Transverse colon (tissue), 4 donors: ENCODE measurements at regions not wholly inside any gene's neighbourhood (a gene's known extent, or its start where the extent isn't known, plus 50 kb on each side); places are given as distances from the start of the nearest gene placed in this dataset.

Experiments
- DNase-seq: peaks from one replicate; pipeline ENCODE4 v3.0.0-alpha.2; 2019
- H3K27ac ChIP-seq, 4 donors: fragments of 200-600 bp; sonication (generic); 2 replicates each; pipeline ENCODE4 v1.5.1; 2016 to 2018; ENCODE audit warnings: inconsistent platforms in 4 of 4
- H3K27me3 ChIP-seq: fragments of 200-600 bp; sonication (generic); 2 replicates; pipeline ENCODE4 v1.5.1; 2017; ENCODE audit warnings: inconsistent platforms
- H3K36me3 ChIP-seq, 4 donors: fragments of 200-600 bp; sonication (generic); 2 replicates each; pipeline ENCODE4 v1.5.1; 2017 to 2019; ENCODE audit warnings: inconsistent platforms in 4 of 4
- H3K4me1 ChIP-seq, 4 donors: fragments of 200-600 bp; sonication (generic); 2 replicates each; pipeline ENCODE4 v1.5.1; 2017 to 2020; ENCODE audit warnings: inconsistent platforms in 4 of 4
- H3K4me3 ChIP-seq, 4 donors: fragments of 200-600 bp; sonication (generic); 1 replicate in 1 of 4; 2 replicates in 3 of 4; pipeline versions ENCODE4 v1.5.1 to v1.6.1; 2017 to 2019; ENCODE audit warnings: inconsistent platforms in 4 of 4
- H3K9me3 ChIP-seq, 2 donors: fragments of 200-600 bp; sonication (generic); 2 replicates each; pipeline ENCODE4 v1.5.1; 2017 to 2019; ENCODE audit warnings: inconsistent platforms in 2 of 2
- CTCF ChIP-seq, 5 experiments: fragments of 200-600 bp in 3 of 5; fragments of 450-650 bp in 2 of 5; sonication (generic) in 3 of 5; IDR thresholded peaks; 1 replicate in 2 of 5; 2 replicates in 3 of 5; pipeline ENCODE4 v1.5.1; 2016 to 2017; ENCODE audit warnings: antibody characterized with exemption in 5 of 5, inconsistent platforms in 3 of 5, mild to moderate bottlenecking in 2 of 5, moderate library complexity in 1 of 5
- EP300 ChIP-seq: sonication (generic); formaldehyde crosslinking; IDR thresholded peaks from one replicate; pipeline ENCODE4 v1.6.1; 2017; ENCODE audit warnings: antibody characterized with exemption, low read depth
- POLR2A ChIP-seq: fragments of 450-650 bp; IDR thresholded peaks from one replicate; pipeline ENCODE4 v1.6.1; 2016; ENCODE audit warnings: antibody characterized with exemption, mild to moderate bottlenecking, moderate library complexity
- POLR2AphosphoS5 ChIP-seq, 3 donors: sonication (generic); formaldehyde crosslinking; IDR thresholded peaks; one replicate each; pipeline ENCODE4 v1.6.1; 2016; ENCODE audit warnings: antibody characterized with exemption in 3 of 3
- WGBS, 2 donors: methylation state at CpG; one replicate each; pipeline ENCODE4 v1.1.5; 2018; ENCODE audit warnings: low coverage in 1 of 2; 5-methylcytosine and 5-hydroxymethylcytosine counted together
- in situ Hi-C, 4 donors: fragments of 200-750 bp; cut with MboI; loops; one replicate each; pipeline versions ENCODE4 v1.15.0 to v1.15.1; 2017; ENCODE audit warnings: low sequenced_read_pairs in 3 of 4, low pct_ligation_motif_present in 1 of 4, low pct_unique_long_range_greater_than_20kb in 1 of 4
- intact Hi-C: fragments of 100-400 bp; cut with DNase I; formaldehyde crosslinking; loops from one replicate; pipeline ENCODE4 v1.15.1; 2023; ENCODE audit warnings: low total_unique reads

- no peaks in the 10 kb centered on the region for H3K9me3 ChIP-seq
- no peak overlapping the region for H3K4me3 ChIP-seq
- no peaks in the 10 kb centered on the region for H3K4me1 ChIP-seq
- no peaks in the 10 kb centered on the region for H3K27me3 ChIP-seq
- H3K27ac ChIP-seq = no peak overlapping the region
- DNase-seq = no peak
- H3K36me3 ChIP-seq = no peaks in the 10 kb centered on the region
- in situ Hi-C loops = no loop called here
- intact Hi-C loops = no loop called here
- TF ChIP-seq POLR2A = no peak
- no peak for TF ChIP-seq POLR2AphosphoS5 (IDR thresholded peaks at IDR 0.05)
- TF ChIP-seq CTCF (IDR thresholded peaks at IDR 0.05) = no peak
- TF ChIP-seq EP300 = no peak
- 64 to 65% methylated on average over 5 to 9 of the region's 9 CpGs for WGBS, 2 donors
Observed at GRCh38 chr7:45988405-45989057, 67.5 kb upstream of the IGFBP3 start.

GRCh38 chr7:45987521-45988290 lies 66.6 kb upstream of the IGFBP3 start:
- intact Hi-C loops (no loop called here), in situ Hi-C loops (no loop called here)
- Histone ChIP-seq H3K27me3 (no peaks in the 10 kb centered on the region), H3K4me1 (no peaks in the 10 kb centered on the region), H3K4me3 (no peak overlapping the region), H3K36me3 (no peaks in the 10 kb centered on the region), H3K27ac (no peak overlapping the region), H3K9me3 (no peaks in the 10 kb centered on the region)
- no peak for TF ChIP-seq POLR2A
- no peak for TF ChIP-seq POLR2AphosphoS5 (IDR thresholded peaks at IDR 0.05)
- TF ChIP-seq EP300 = no peak
- no peak for TF ChIP-seq CTCF (IDR thresholded peaks at IDR 0.05)
- 70 to 96% methylated on average over 3 to 14 of the region's 14 CpGs for WGBS, 2 donors
- DNase-seq = no peak

- TF ChIP-seq EP300 (no peak), CTCF (IDR thresholded peaks at IDR 0.05) (no peak), POLR2A (no peak), POLR2AphosphoS5 (IDR thresholded peaks at IDR 0.05) (no peak)
- H3K36me3 ChIP-seq = no peaks in the 10 kb centered on the region
- H3K4me3 ChIP-seq = no peak overlapping the region
- no peaks in the 10 kb centered on the region for H3K27me3 ChIP-seq
- H3K4me1 ChIP-seq = no peaks in the 10 kb centered on the region
- no peak overlapping the region for H3K27ac ChIP-seq
- H3K9me3 ChIP-seq = no peaks in the 10 kb centered on the region
- intact Hi-C loops = no loop called here
- DNase-seq = no peak
- in situ Hi-C loops = no loop called here
- WGBS, 2 donors = 84% methylated on average over 17 of the region's 17 CpGs; no CpG with 5 or more reads in 1 of the 2 donors
Observed at GRCh38 chr7:45986355-45987298, 65.6 kb upstream of the IGFBP3 start.

- no peak for DNase-seq
- TF ChIP-seq EP300 (no peak), CTCF (IDR thresholded peaks at IDR 0.05) (no peak), POLR2A (no peak), POLR2AphosphoS5 (IDR thresholded peaks at IDR 0.05) (no peak)
- in situ Hi-C loops = no loop called here
Observed at GRCh38 chr7:45985902-45986301, 64.8 kb upstream of the IGFBP3 start.

More at GRCh38 chr7:45985902-45986301, 64.8 kb upstream of the IGFBP3 start:
- H3K27me3 ChIP-seq = no peaks in the 10 kb centered on the region
- 53% methylated on average over 4 of the region's 4 CpGs; no CpG with 5 or more reads in 1 of the 2 donors for WGBS, 2 donors
- no peak overlapping the region for H3K27ac ChIP-seq
- no peaks in the 10 kb centered on the region for H3K36me3 ChIP-seq
- no peaks in the 10 kb centered on the region for H3K4me1 ChIP-seq
- intact Hi-C loops = no loop called here
- no peak overlapping the region for H3K4me3 ChIP-seq
- no peaks in the 10 kb centered on the region for H3K9me3 ChIP-seq
